Endothelial cell of umbilical vein (primary cell): ENCODE measurements at regions not wholly inside any gene's neighbourhood (a gene's known extent, or its start where the extent isn't known, plus 50 kb on each side); places are given as distances from the start of the nearest gene placed in this dataset.

Source experiments
- BruUV-seq: library from RNA; stranded (reverse); fragments of 400-500 nt; replicated peaks from 2 replicates; lab custom pipeline; 2021; lab: Mats Ljungman, UMichigan
- CTCF ChIA-PET: fragments of 300-600, 350-600 bp; sonication (Branson Sonifier 250); formaldehyde crosslinking; loops from one replicate; lab custom pipeline; 2021; ENCODE audit warnings: antibody characterized with exemption, inconsistent platforms; lab: Charles Lee
- POLR2A ChIA-PET: fragments of 300-600, 350-600 bp; sonication (Branson Sonifier 250); formaldehyde crosslinking; loops from one replicate; lab custom pipeline; 2021; ENCODE audit warnings: antibody characterized with exemption, inconsistent platforms; lab: Charles Lee
- DNase-seq: peaks from one replicate; pipeline ENCODE4 v3.0.0-alpha.2; 2011; ENCODE audit warnings: low read depth, low spot score
- FAIRE-seq: peaks from 2 replicates; lab custom pipeline; 2011; peaks lifted over from hg19 to GRCh38; lab: Jason Lieb, UNC
- H2AFZ ChIP-seq: 2 replicates; pipeline ENCODE4 v1.6.0; 2012; ENCODE audit warnings: low read depth, low read length, control low read depth, inconsistent platforms
- H3K27ac ChIP-seq: 2 replicates; pipeline ENCODE4 v1.5.1; 2011; ENCODE audit warnings: low read depth, mild to moderate bottlenecking, control low read depth, low read length, moderate library complexity; ENCODE audit not compliant: insufficient read depth
- H3K27me3 ChIP-seq, 2 experiments: 2 replicates each; pipeline versions ENCODE4 v1.6.0 to v1.6.1; 2011; ENCODE audit warnings: low read length in 2 of 2, mixed read lengths in 1 of 2; ENCODE audit not compliant: control insufficient read depth in 2 of 2, insufficient read depth in 2 of 2
- H3K36me3 ChIP-seq, 2 experiments: 2 replicates in 1 of 2; 3 replicates in 1 of 2; pipeline ENCODE4 v1.5.1; 2011; ENCODE audit warnings: low read length in 2 of 2, mild to moderate bottlenecking in 1 of 2, moderate library complexity in 1 of 2; ENCODE audit not compliant: control insufficient read depth in 2 of 2, insufficient read depth in 2 of 2; ENCODE audit errors: extremely low read depth in 1 of 2
- H3K4me1 ChIP-seq: 3 replicates; pipeline ENCODE4 v1.5.1; 2011; ENCODE audit warnings: mild to moderate bottlenecking, low read length; ENCODE audit not compliant: control insufficient read depth, insufficient read depth; ENCODE audit errors: extremely low read depth
- H3K4me2 ChIP-seq: 2 replicates; pipeline ENCODE4 v1.6.1; 2011; ENCODE audit warnings: low read length, control low read depth, mixed read lengths; ENCODE audit not compliant: insufficient read depth
- H3K4me3 ChIP-seq, 3 experiments: fragments of 200-600 bp in 1 of 3; sonication (generic), shearing (Covaris generic) in 1 of 3; replicated peaks in 1 of 3; 2 replicates each; pipeline ENCODE4 v1.5.1; 2011 to 2016; ENCODE audit warnings: control low read depth in 3 of 3, low read length in 3 of 3, mild to moderate bottlenecking in 2 of 3, inconsistent platforms in 1 of 3, low read depth in 1 of 3, moderate library complexity in 1 of 3; ENCODE audit not compliant: insufficient read depth in 1 of 3
- H3K79me2 ChIP-seq: 2 replicates; pipeline ENCODE4 v1.6.0; 2012; ENCODE audit warnings: low read length, inconsistent platforms; ENCODE audit not compliant: control insufficient read depth, insufficient read depth
- H3K9ac ChIP-seq: replicated peaks from 2 replicates; pipeline ENCODE3; 2011; ENCODE audit warnings: low read length, control low read depth; ENCODE audit not compliant: insufficient read depth; ENCODE audit errors: extremely low read depth
- H3K9me1 ChIP-seq: replicated peaks from 3 replicates; pipeline ENCODE4 v1.6.0; 2011; ENCODE audit warnings: mild to moderate bottlenecking, low read length; ENCODE audit not compliant: control insufficient read depth, insufficient read depth; ENCODE audit errors: extremely low read depth
- H3K9me3 ChIP-seq: replicated peaks from 2 replicates; pipeline ENCODE4 v1.5.1; 2012; ENCODE audit warnings: low read length, inconsistent platforms; ENCODE audit not compliant: control insufficient read depth, insufficient read depth
- H4K20me1 ChIP-seq: replicated peaks from 2 replicates; pipeline ENCODE3; 2011; ENCODE audit warnings: mild to moderate bottlenecking, low read length; ENCODE audit not compliant: control insufficient read depth, insufficient read depth; ENCODE audit errors: extremely low read depth
- FOS ChIP-seq: IDR thresholded peaks from 2 replicates; pipeline ENCODE4 v1.6.1; 2011; ENCODE audit warnings: mild to moderate bottlenecking, low read length, moderate library complexity, borderline replicate concordance; ENCODE audit not compliant: insufficient read depth
- GATA2 ChIP-seq: IDR thresholded peaks from 2 replicates; pipeline ENCODE4 v1.7.0; 2011; ENCODE audit warnings: low read depth, mild to moderate bottlenecking, moderate library complexity, mixed read lengths, low read length; ENCODE audit not compliant: insufficient read length, insufficient read depth
- JUN ChIP-seq: IDR thresholded peaks from 2 replicates; pipeline ENCODE4 v1.6.1; 2011; ENCODE audit warnings: borderline replicate concordance, low read depth; ENCODE audit not compliant: insufficient read length, insufficient read depth
- MYC ChIP-seq: IDR thresholded peaks from one replicate; pipeline ENCODE4 v1.6.1; 2011; ENCODE audit warnings: mild to moderate bottlenecking, low read depth, low read length
- POLR2A ChIP-seq: IDR thresholded peaks from 2 replicates; pipeline ENCODE4 v1.6.1; 2012; ENCODE audit warnings: low read depth, mild to moderate bottlenecking, control low read depth, low read length
- POLR2AphosphoS5 ChIP-seq: IDR thresholded peaks from 2 replicates; pipeline ENCODE4 v1.6.1; 2012; ENCODE audit warnings: low read depth, mild to moderate bottlenecking, control low read depth, low read length, moderate library complexity; ENCODE audit not compliant: insufficient read depth
- dilution Hi-C: fragments of 300-500 bp; cut with MboI; formaldehyde crosslinking; loops from one replicate; pipeline ENCODE4 v1.15.0; 2019; ENCODE audit warnings: low sequenced_read_pairs; ENCODE audit not compliant: extremely low pct_ligation_motif_present
- intact Hi-C: fragments of 100-400 bp; cut with micrococcal nuclease; formaldehyde crosslinking; loops from one replicate; pipeline ENCODE4 v1.10.0; 2022
- TF ChIP-seq, protein P1 (sequence below), 2 donors: IDR thresholded peaks; 1 replicate in 1 of 2; 2 replicates in 1 of 2; pipeline ENCODE4 v1.5.1; 2011; ENCODE audit warnings: low read length in 2 of 2, mild to moderate bottlenecking in 2 of 2, moderate library complexity in 2 of 2, control low read depth in 1 of 2, inconsistent platforms in 1 of 2, low read depth in 1 of 2; ENCODE audit not compliant: insufficient read depth in 1 of 2; ENCODE audit errors: extremely low read depth in 1 of 2
- TF ChIP-seq, protein P2 (sequence below): IDR thresholded peaks from 2 replicates; pipeline ENCODE4 v1.6.1; 2011; ENCODE audit not compliant: insufficient read depth, insufficient read length

DNA sequence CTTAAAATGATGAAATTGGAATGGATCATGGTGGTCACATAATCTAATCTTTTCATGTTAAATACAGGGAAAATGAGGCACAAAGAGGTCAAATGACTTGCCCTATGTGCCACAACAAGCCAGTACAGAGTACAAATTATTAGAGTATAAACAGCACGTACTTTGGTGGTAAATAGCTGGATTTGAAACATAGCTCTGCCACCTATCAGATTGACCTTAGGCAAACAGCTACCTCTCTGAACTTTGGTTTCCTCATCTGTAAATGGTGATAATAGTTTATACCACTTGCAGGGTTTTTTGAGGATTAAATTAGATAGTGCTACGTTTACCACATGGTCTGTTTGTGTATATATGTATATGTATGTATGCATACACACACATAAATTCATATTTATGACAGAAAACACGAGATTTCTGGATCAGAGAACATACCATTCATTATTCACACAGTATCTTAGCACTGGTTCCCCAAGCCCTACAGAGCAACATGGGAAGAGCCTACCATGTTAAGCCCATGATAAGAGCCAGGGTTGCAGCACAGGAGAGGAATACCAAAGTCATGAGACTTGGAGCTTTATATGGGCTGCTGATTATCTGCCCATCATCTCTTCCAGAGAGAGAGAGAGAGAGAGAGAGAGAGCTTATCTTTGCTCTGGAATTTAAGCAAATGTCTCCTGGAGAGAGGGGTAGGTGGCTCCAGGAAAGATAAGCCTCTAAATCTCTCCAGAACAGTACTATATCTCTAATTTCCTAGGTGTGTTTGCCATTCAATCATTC lies 73.5 kb downstream of the MDH1 start:
- intact Hi-C loops (no loop called here), dilution Hi-C loops (no loop called here)
- BruUV-seq, result no TSS peak
- DNase-seq (no peak), FAIRE-seq (no peak)
- H3K9ac ChIP-seq, result no peak overlapping the region
- H3K9me3 ChIP-seq, result no peaks in the 10 kb centered on the region
- no peak overlapping the region for H3K4me2 ChIP-seq
- no peaks in the 10 kb centered on the region for H3K79me2 ChIP-seq
- H3K9me1 ChIP-seq, result no peaks in the 10 kb centered on the region
- ChIA-PET POLR2A (no interaction called here), CTCF (interaction anchor here (1.5 kb wide), 1 partner anchor 37 kb away, joined by 6 read pairs; no protein-coding TSS in a partner anchor)
- no peaks in the 10 kb centered on the region for H3K4me1 ChIP-seq
- peaks cover 2 to 6% of the 10 kb centered on the region in 2 experiments for H3K27me3 ChIP-seq
- no peaks in the 10 kb centered on the region for H4K20me1 ChIP-seq
- H3K27ac ChIP-seq, result no peak overlapping the region
- no peaks in the 10 kb centered on the region for H3K36me3 ChIP-seq
- no peak overlapping the region for H2AFZ ChIP-seq
- TF ChIP-seq MYC (no peak), POLR2A (no peak), POLR2AphosphoS5 (no peak), GATA2 (no peak), FOS (no peak), JUN (no peak)
- TF ChIP-seq, protein P1, sequence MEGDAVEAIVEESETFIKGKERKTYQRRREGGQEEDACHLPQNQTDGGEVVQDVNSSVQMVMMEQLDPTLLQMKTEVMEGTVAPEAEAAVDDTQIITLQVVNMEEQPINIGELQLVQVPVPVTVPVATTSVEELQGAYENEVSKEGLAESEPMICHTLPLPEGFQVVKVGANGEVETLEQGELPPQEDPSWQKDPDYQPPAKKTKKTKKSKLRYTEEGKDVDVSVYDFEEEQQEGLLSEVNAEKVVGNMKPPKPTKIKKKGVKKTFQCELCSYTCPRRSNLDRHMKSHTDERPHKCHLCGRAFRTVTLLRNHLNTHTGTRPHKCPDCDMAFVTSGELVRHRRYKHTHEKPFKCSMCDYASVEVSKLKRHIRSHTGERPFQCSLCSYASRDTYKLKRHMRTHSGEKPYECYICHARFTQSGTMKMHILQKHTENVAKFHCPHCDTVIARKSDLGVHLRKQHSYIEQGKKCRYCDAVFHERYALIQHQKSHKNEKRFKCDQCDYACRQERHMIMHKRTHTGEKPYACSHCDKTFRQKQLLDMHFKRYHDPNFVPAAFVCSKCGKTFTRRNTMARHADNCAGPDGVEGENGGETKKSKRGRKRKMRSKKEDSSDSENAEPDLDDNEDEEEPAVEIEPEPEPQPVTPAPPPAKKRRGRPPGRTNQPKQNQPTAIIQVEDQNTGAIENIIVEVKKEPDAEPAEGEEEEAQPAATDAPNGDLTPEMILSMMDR (IDR thresholded peaks at IDR 0.05; ENCODE audit: extremely low read depth in 1 of 2, insufficient read depth in 1 of 2, low read depth in 1 of 2, low read length in 2 of 2), result no peak
- TF ChIP-seq, protein P2, sequence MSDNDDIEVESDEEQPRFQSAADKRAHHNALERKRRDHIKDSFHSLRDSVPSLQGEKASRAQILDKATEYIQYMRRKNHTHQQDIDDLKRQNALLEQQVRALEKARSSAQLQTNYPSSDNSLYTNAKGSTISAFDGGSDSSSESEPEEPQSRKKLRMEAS, result no peak
- no peak overlapping the region for H3K4me3 ChIP-seq
